Brain pericyte (primary cell): ENCODE measurements at regions not wholly inside any gene's neighbourhood (a gene's known extent, or its start where the extent isn't known, plus 50 kb on each side); places are given as distances from the start of the nearest gene placed in this dataset.
A peak's percentile ranks its signal among the peaks of the same experiment; 100 is the strongest.

ENCODE experiments used
- DNase-seq: peaks from one replicate; pipeline ENCODE4 v3.0.0-alpha.2; 2012; ENCODE audit warnings: low read depth, low spot score

DNA sequence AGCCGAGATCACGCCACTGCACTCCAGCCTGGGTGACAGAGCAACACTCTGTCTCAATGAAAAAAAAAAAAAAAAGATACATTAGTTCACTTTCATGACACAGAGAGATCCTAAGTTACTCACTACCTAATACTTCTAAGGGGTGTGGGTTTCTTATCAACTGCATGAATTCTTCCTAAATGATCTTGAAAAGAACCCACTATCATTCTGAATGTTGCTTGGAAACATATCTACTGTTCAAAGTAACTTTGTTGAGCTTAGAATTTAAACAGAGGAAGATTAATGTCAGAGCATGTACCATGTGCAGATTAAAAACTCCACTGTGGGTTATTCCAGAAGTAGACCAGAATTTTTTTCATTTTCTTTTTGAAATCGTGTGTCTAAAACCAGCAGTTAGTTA lies 241.5 kb downstream of the LTN1 start:
- DNase-seq, result no peak

DNA sequence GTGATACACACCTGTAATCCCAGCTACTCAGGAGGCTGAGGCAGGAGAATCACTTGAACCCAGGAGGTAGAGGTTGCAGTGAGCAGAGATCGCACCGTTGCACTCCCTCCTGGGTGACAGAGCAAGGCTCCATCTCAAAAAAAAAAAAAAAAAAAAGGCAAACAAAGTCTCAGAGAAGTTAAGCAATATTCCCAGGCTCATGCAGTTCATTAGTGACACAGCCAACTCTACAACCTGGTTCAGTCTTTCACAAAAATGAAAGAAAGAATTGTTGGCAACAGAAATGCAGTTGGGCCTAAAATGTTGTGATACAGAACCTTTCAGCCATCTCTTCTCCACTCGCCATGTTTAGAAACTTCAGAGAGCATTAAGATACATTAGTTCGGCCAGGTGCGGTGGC lies 242.1 kb downstream of the LTN1 start:
- DNase-seq, result no peak

DNA sequence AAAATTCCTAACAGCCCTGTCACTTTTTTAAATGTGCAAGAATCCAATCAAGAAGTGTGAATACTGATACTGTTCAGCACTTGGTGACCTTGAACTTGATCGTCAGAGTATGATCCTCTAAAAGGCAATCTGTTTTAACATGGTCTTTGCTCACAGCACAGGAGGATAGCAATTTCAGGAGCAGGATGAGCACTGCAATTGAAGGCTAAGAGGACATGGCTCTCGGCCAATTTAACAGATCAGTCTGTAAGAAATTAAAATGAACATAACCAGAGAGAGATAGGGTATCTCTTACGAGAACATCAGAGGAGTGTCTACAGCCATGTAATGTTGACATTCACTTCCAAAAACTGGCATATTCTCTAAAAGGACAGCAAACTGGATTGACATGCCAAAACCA lies 243.1 kb downstream of the LTN1 start:
- DNase-seq, result no peak

DNA sequence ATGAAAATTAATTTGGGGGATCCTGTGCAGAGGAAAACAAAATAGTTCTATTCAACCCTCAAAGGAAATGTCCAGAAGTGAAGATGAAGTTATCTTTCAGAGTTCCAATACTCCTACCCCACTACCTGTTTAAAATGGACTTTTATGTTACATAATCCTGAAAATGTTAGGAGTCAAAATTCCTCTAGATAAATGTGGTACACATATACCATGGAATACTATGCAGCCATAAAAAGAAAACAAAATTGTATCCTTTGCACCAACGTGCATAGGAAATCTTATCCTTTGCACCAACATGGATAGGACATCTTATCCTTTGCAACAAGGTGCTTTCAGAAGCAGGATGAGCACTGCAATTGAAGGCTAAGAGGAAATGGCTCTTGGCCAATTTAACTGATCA lies 245.2 kb downstream of the LTN1 start:
- DNase-seq, result no peak

DNA sequence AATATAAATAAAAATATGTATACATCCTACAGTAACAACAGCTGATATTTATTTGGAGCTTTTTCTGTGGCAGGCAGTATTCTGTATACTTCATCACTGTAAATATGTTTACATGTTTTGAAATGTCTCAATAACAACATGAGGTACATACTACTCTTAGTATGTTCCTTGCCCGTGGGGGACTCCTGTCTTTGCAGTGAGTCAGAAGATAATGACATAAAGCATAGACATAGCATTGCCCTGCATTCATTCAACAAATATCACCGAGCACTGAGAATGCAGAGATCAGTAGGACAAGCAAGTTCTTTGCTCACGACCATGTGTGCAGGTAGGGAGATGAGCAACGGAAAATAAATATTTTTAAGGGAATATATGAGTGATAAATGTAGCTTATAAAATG lies 246.5 kb downstream of the LTN1 start:
- DNase-seq, result no peak

DNA sequence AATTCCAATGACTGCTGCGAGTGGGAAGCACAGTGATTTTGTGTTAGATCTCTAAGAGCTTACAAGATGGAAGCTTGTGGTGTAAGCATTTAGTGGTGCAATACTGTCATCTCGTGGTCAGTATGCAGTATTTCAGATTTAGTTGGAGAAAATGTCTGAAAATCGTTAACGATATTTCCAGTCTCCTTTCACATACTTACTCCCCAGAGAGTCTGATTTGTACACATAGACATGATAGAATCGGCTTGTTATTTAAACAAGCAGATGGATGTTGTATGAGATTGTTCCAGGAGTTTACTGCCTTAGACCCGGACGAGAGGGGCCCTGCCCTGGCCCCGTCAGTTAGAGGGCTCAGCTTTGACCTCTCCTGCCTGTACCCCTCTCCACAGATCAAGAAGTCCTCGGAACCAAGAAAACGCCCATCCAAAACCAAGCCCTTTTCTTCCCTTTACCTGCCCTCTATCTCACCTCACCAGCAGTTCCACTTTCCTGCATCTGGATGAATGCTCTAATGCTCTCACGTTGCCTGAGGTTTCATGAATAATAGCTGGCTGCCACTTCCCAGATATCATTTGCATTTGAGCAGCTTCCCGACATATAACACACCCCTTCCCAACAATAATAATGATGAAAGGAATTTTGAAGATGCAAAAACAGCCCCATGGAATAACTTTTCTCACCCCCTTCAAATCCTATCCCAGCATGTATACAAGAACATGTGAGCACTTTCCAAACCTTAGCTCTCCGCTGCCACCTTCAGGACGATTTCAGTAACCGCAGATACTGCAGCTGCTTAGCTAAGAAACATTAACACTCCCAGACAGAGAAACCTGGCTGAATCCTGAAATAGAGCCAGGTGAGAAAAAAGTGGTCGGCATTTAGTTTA lies 247.3 kb downstream of the LTN1 start:
- DNase-seq, result peak; percentile 59

DNA sequence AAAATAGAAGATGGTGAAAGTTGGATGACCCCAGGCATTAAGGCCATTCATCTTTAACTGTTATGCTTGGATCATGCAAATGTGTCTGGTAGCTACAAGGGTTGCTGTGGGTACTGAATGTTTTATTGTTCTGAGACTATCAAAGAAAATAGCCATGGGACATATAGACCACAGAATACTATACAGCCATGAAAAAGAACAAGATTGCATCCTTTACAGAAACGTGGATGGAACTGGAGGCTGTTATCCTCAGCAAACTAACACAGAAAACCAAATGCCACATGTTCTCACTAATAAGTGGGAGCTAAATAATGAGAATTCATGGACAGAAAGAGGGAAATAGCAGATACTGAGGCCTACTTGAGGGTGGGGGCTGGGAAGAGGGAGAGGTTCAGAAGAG lies 249.0 kb downstream of the LTN1 start:
- no peak for DNase-seq

DNA sequence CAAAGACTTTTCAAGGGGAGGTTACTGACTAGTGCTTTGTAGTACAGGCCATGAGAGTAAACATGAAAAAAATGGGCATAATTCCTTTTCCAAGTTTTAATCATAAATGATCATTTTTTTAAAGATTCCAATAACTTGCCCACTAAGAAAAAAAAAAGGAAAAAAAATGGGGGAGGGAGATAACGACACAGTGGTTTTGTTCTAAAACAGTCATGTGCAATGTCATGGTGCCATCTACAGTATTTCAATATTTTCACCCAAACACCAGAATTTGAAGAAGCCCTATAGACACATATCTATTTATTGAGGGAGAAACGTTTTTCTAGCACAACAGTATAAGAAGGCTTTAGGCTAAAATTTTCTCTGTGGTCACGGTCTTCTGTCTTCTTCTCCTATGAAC lies 250.2 kb downstream of the LTN1 start:
- DNase-seq, result no peak

DNA sequence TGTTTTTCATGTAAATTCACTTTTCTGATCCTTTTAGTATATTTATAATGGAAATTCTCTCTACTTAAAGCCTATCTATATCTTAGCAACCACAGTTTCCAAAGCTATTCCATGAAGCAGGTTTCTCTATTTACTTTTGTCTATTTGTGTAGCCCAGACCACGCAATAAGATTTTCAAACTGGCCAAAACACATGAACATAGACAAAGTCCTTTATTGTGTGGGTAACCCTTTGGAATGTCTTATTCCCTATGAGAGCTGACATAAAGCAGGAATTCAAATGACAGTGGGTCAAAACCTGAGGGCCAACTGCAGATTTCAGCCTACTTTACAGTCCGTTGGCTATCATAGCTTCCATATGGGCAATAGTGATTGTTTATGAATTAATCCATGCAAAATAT lies 252.6 kb downstream of the LTN1 start:
- no peak for DNase-seq

DNA sequence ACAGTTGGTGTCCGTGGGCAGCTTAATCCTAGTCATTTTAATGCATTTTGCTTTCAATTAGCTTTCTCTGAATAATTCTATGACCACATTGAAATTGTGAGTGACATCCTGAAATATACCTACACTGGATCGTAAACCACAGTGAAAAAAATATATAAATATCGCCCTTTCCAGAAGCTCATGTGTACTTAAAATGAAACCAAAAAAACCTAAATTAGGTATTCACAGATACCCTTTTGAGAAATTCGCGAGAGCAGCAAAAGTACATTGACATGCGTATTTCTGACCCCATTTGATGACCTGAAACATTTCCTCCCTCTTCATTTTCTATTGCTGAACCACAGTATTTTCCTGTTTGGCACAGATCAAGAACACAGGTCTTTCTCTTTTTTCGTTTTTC lies 253.8 kb downstream of the LTN1 start:
- DNase-seq, result no peak

DNA sequence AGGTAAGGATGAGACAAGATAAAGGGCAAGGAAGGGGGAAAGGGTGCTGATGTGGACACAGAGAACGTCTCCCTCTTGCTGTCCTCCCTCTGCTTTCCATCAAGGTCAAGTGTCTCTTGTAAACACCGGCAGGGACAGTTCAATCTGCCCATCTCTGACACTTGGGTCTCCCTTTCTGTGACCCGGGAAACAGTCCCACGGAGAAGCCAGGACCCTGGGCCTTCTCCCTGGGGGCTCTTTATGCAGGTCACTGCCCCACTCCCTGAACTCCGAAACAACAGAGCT lies 254.3 kb downstream of the LTN1 start:
- no peak for DNase-seq

DNA sequence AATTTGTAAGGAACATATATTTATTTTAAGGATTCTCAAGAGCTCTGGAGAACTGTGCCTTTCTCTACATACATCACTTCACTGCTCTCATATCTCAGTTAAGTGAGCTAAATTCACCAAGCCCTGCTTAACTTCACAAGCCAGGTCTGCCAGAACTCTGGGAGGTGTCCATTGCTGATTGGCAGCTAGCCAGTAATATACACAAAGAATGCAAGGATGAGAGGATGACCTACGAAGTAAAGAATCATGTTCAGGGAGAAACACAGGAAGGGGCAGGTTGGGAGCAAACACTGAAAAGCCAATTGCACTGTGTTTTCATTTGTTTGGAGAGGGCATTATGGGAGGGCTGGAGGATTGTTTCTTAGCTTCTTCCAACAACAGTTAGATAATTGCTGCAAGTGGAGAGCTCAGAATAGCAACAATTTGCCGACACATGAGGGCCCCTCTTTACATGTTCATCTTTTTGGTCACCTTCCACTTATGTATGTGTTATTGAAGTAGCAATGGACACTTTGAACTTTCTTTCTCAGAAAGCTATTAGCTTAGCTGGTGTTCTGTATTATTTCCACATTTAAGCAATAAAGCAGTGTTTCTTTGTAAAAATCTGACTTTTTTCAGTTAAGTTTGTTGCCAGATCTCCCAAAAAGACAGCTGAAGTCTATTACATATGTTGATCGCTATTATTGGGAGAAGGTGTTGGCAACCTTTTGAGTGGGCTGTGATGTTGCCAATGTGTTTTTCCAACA lies 254.8 kb downstream of the LTN1 start:
- no peak for DNase-seq

DNA sequence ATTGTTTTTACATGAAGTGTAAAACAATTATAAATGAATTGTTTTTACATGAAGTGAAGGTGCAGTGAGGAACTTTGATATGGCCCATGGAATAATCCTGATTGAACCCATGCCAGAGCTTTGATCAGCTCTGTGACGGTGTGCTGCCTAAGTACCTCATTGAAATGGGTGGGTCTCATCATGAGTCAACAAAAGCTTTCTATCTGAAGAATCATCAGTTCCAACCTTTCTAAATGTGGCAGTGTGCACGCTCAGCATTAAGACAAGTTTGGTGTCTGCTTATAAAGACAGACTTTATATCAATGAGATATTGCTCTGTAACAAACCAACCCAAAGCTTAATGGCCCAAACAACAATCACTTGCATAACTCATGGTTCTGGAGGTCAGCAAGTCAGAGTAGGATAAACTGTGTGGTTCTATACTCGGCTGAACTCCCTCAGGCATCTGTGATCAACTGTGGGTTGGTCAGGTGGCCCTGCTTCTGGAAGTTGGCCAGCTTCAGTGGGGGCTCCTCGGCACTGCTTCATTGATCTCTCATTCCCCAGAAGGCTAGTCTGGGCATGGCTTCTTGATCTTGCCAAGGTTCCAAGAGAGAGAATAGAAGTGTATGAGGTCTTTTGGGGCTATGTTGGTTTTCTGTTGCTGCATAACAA lies 258.0 kb downstream of the LTN1 start:
- DNase-seq, result no peak

DNA sequence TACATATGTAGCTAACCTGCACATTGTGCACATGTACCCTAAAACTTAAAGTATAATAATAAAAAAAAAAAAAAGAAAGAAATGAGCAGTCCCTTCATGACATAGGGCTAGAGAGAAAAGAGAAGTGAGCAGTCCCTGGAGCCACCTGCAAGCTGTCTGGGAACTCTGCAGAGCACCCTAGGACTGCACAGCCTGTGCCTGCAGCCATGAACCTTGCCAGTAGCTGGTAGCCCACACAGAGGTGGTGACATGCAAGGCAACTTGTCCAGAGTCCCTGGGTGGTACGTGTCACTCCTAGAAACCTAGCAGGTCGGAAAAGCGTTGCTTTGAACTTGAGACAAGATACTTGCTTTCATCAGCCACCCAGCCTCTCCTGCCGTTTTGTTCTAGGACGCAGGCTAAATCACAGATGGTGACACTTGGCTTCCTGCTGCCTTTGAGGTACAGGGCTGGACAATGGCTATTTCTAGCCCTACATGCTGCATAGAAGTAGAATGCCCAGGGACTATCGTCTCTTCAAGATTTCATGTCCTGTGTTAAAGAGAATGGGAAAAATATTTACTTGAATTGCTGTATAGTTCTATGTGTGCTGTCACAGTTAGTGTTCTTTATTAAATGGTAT lies 260.9 kb downstream of the LTN1 start:
- no peak for DNase-seq

DNA sequence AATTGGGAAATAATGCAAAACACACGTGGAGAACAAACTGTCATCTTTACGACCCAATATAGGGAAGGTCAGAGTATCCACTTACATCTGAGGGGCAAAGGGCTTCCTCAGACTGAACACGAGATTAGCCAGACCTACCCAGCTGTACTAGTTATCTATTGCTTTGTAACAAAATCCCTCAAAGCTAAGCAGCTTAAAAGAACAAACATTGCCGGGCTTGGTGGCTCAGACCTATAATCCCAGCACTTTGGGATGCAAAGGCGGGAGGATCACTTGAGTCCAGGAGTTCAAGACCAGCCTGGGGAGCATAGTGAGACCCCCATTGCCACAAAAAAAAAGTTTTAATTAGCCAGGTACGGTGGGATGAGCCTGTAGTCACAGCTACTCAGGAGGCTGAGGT lies 262.8 kb downstream of the LTN1 start:
- DNase-seq, result no peak

DNA sequence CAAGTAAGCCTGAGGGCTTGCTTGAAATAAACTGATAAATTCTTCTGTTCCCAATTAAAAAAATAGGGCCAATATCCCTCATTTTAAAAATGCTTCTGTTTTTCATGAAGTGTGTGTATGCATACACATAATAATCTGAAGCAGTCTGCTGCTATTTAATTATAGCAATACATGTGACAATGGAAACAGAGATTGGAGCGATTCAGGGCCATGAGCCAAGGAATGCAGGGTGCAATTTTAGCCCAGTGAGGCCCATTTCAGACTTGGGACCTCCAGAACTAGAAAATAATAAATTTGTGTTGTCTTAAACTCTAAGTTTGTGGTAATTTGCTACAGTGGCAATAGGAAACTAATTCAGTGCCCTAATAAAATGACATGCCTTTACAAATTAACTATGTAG lies 264.9 kb downstream of the LTN1 start:
- no peak for DNase-seq

DNA sequence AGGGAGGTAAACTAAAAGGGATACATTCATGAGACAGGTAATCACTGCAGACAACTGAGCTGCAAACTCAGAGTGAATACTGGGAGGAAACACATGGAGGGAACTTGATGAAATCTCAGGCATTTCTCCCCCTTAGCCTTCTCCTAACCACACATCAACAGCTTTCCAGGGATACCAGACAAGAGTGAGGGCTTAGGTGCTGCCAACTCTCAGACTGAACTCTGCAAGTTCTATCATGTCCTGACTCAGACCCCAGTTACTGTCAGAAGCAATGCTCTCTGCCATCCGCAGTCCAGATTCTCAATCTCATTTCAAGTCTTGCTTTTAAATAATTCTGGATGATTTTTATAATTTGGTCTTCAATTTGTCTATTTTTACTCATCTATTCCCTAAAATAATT lies 267.3 kb downstream of the LTN1 start:
- DNase-seq, result no peak

DNA sequence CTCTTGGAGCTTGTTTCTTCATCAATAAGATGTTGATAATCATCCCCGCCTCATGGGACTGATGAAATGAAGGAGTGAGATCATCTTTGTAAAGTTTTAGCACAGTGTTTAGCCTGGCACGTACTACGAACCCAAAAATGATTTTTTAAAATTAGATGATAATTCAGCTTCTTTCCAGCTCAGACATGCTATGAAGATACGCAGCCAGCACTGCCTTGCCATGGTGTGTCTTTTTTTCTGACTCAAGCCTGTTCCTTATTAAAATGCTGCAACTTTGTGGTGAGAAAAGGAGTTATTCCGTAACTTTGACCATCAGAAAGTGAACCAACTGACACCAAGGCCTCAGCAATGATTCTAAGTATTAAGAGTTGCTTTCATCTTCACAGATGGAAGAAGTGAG lies 269.0 kb downstream of the LTN1 start:
- no peak for DNase-seq

DNA sequence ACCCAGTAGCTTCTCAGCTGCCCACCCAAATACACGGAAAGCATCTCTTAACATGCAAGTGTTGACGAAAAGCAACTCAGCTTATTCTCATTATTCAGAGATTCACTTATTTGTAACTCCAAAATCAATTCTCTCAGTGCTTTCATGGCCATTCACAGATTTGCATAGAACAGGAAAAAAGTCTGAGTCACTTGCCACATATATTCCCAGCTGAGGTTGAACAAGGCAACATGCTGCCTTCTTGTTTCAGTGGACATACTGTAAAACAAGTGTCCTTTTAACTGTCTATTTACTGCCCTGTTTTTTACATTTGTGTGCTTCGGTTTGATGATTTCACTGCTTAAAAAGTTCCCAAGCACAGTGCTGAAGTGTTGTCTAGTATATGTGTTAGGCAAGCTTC lies 273.0 kb downstream of the LTN1 start:
- DNase-seq, result no peak

DNA sequence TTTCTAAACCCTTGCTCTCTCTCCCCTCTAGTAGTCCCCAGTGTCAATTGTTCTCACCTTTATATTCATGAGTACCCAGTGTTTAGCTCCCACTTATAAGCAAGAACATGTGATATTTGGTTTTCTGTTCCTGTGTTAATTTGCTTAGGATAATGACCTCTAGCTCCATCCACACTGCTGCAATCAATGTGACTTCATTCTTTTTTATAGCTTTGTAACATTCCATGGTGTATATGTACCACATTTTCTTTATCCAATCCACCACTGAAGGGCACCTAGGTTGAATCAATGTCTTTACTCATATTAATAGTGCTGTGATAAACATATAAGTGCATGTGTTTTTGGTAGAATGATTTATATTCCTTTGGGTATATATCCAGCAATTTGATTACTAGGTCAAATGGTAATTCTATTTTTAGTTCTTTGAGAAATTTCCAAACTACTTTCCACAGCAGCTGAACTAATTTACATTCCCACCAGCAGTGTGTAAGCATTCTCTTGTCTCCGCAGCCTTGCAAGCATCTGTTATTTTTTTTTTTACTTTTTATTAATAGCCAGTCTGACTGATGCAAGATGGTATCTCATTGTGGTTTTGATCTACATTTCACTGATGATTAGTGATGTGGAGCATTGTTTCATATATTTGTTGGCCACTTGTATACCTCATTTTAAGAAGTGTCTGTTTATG lies 277.8 kb downstream of the LTN1 start:
- no peak for DNase-seq

DNA sequence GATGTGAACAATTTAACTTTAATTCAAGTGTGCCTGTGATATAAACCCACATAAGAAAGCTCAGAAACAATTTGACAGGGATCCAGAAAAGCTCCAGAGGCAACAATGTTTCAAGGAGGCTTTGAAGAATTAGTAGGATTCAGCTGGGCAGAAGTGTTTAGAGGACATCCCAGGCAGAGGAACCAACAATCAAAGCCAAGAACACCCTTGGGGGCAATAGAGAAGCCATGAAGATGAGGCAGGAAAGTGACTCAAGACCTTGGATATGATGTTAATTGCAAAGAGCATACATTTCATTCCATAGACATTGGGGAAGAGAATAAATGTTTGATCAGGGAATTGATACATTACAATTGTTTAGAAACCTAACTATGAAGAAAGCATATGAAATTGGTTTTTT lies 280.3 kb downstream of the LTN1 start:
- DNase-seq, result no peak

DNA sequence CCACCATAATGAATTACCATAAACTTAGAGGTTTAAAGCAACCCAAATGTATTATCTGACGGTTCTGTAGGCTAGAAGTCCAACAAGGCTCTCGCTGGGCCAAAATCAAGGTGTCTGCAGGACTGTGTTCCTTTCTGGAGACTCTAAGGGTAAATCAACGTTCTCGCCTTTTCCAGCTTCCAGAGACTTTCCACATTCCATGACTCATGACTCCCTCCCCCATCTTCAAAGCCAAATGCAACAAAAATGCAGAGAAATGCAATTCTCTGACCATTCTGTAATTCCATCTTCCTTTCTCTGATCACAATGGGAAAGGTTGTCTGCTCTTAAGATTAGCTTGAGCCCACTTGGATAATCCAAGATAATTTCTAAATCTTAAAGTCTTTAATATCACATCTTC lies 287.1 kb downstream of the LTN1 start:
- no peak for DNase-seq
